Body of pancreas (tissue), 4 donors: ENCODE measurements at regions not wholly inside any gene's neighbourhood (a gene's known extent, or its start where the extent isn't known, plus 50 kb on each side); places are given as distances from the start of the nearest gene placed in this dataset.

Experiments
- CTCF ChIP-seq, 7 experiments: fragments of 450-650 bp in 4 of 7; fragments of 200-600 bp in 3 of 7; sonication (generic) in 3 of 7; IDR thresholded peaks; one replicate each; pipeline ENCODE4 v1.5.1; 2016 to 2019; ENCODE audit warnings: antibody characterized with exemption in 7 of 7
- POLR2A ChIP-seq, 3 donors: fragments of 450-650 bp; IDR thresholded peaks; one replicate each; pipeline ENCODE4 v1.6.1; 2016; ENCODE audit warnings: antibody characterized with exemption in 3 of 3, mild to moderate bottlenecking in 2 of 3

- TF ChIP-seq CTCF (IDR thresholded peaks at IDR 0.05): no peak
- no peak for TF ChIP-seq POLR2A (IDR thresholded peaks at IDR 0.05)
These were observed 245.0 kb upstream of the POU2AF2 start for GRCh38 chr11:111000400-111001080.
